ENCODE measurements at regions not wholly inside any gene's neighbourhood (a gene's known extent, or its start where the extent isn't known, plus 50 kb on each side); places are given as distances from the start of the nearest gene placed in this dataset.

- CTCF ChIA-PET = no interaction called here
- POLR2A ChIA-PET = no interaction called here
- H3K9me3 ChIP-seq (replicated peaks; ENCODE audit: control insufficient read depth, insufficient read depth, low read length) = no peaks in the 10 kb centered on the region
- no peaks in the 10 kb centered on the region for H3K27me3 ChIP-seq (ENCODE audit: control insufficient read depth in 2 of 2, insufficient read depth in 2 of 2, low read length in 2 of 2)
- DNase-seq (ENCODE audit: low read depth, low spot score) (no peak), FAIRE-seq (no peak)
- H3K9me1 ChIP-seq (replicated peaks; ENCODE audit: control insufficient read depth, extremely low read depth, insufficient read depth, low read length) = no peaks in the 10 kb centered on the region
- H4K20me1 ChIP-seq (replicated peaks; ENCODE audit: control insufficient read depth, extremely low read depth, insufficient read depth, low read length) = no peaks in the 10 kb centered on the region
- no peaks in the 10 kb centered on the region for H3K36me3 ChIP-seq (ENCODE audit: control insufficient read depth in 2 of 2, extremely low read depth in 1 of 2, insufficient read depth in 2 of 2, low read length in 2 of 2)
- H3K79me2 ChIP-seq (ENCODE audit: control insufficient read depth, insufficient read depth, low read length) = no peaks in the 10 kb centered on the region
- no TSS peak for BruUV-seq (replicated peaks)
- TF ChIP-seq JUN (IDR thresholded peaks at IDR 0.05; ENCODE audit: borderline replicate concordance, insufficient read depth, insufficient read length, low read depth) (no peak), MAX (IDR thresholded peaks at IDR 0.05; ENCODE audit: insufficient read depth, insufficient read length) (no peak), MYC (IDR thresholded peaks at IDR 0.05; ENCODE audit: low read depth, low read length) (no peak), POLR2A (IDR thresholded peaks at IDR 0.05; ENCODE audit: low read depth, low read length) (no peak), EZH2 (IDR thresholded peaks at IDR 0.05; ENCODE audit: borderline replicate concordance, low read depth, low read length, severe bottlenecking) (no peak)
- dilution Hi-C loops (cut with MboI; ENCODE audit: extremely low pct_ligation_motif_present, low sequenced_read_pairs) (no loop called here), intact Hi-C loops (cut with micrococcal nuclease) (no loop called here)
- H3K27ac ChIP-seq (ENCODE audit: insufficient read depth, low read depth, low read length) = no peak overlapping the region
- no peak overlapping the region for H2AFZ ChIP-seq (ENCODE audit: low read depth, low read length)
- H3K4me1 ChIP-seq (ENCODE audit: control insufficient read depth, extremely low read depth, insufficient read depth, low read length) = peaks cover 16% of the 10 kb centered on the region
- H3K4me2 ChIP-seq (ENCODE audit: insufficient read depth, low read length) = no peak overlapping the region
- no peak overlapping the region for H3K9ac ChIP-seq (replicated peaks; ENCODE audit: extremely low read depth, insufficient read depth, low read length)
- no peak overlapping the region for H3K4me3 ChIP-seq (replicated peaks in 1 of 3; ENCODE audit: insufficient read depth in 1 of 3, low read depth in 1 of 3, low read length in 3 of 3)
Observed at GRCh38 chr6:167672738-167673137, 154.0 kb upstream of the AFDN start.

GRCh38 chr6:167673946-167674345, 152.8 kb upstream of the AFDN start:
- H3K27ac ChIP-seq (ENCODE audit: insufficient read depth, low read depth, low read length) = no peak overlapping the region
- DNase-seq (ENCODE audit: low read depth, low spot score) (no peak), FAIRE-seq (no peak)
- no peaks in the 10 kb centered on the region for H4K20me1 ChIP-seq (replicated peaks; ENCODE audit: control insufficient read depth, extremely low read depth, insufficient read depth, low read length)
- TF ChIP-seq POLR2A (IDR thresholded peaks at IDR 0.05; ENCODE audit: low read depth, low read length) (no peak), JUN (IDR thresholded peaks at IDR 0.05; ENCODE audit: borderline replicate concordance, insufficient read depth, insufficient read length, low read depth) (no peak), POLR2AphosphoS5 (IDR thresholded peaks at IDR 0.05; ENCODE audit: insufficient read depth, low read depth, low read length) (no peak), MYC (IDR thresholded peaks at IDR 0.05; ENCODE audit: low read depth, low read length) (no peak), GATA2 (IDR thresholded peaks at IDR 0.05; ENCODE audit: insufficient read depth, insufficient read length, low read depth, low read length) (no peak), FOS (IDR thresholded peaks at IDR 0.05; ENCODE audit: borderline replicate concordance, insufficient read depth, low read length) (no peak), EZH2 (IDR thresholded peaks at IDR 0.05; ENCODE audit: borderline replicate concordance, low read depth, low read length, severe bottlenecking) (no peak), CTCF (IDR thresholded peaks at IDR 0.05; ENCODE audit: extremely low read depth in 1 of 2, insufficient read depth in 1 of 2, low read depth in 1 of 2, low read length in 2 of 2) (no peak), MAX (IDR thresholded peaks at IDR 0.05; ENCODE audit: insufficient read depth, insufficient read length) (no peak)
- no peak overlapping the region for H3K4me3 ChIP-seq (replicated peaks in 1 of 3; ENCODE audit: insufficient read depth in 1 of 3, low read depth in 1 of 3, low read length in 3 of 3)
- H3K36me3 ChIP-seq (ENCODE audit: control insufficient read depth in 2 of 2, extremely low read depth in 1 of 2, insufficient read depth in 2 of 2, low read length in 2 of 2) = no peaks in the 10 kb centered on the region
- dilution Hi-C loops (cut with MboI; ENCODE audit: extremely low pct_ligation_motif_present, low sequenced_read_pairs) = no loop called here
- intact Hi-C loops (cut with micrococcal nuclease) = no loop called here
- H3K9me1 ChIP-seq (replicated peaks; ENCODE audit: control insufficient read depth, extremely low read depth, insufficient read depth, low read length) = no peaks in the 10 kb centered on the region
- H3K27me3 ChIP-seq (ENCODE audit: control insufficient read depth in 2 of 2, insufficient read depth in 2 of 2, low read length in 2 of 2) = peaks cover 0 to 4% of the 10 kb centered on the region in 2 experiments
- no peak overlapping the region for H3K9ac ChIP-seq (replicated peaks; ENCODE audit: extremely low read depth, insufficient read depth, low read length)
- BruUV-seq (replicated peaks) = no TSS peak
- no peak overlapping the region for H2AFZ ChIP-seq (ENCODE audit: low read depth, low read length)
- ChIA-PET CTCF (no interaction called here), POLR2A (no interaction called here)
- H3K4me2 ChIP-seq (ENCODE audit: insufficient read depth, low read length) = no peak overlapping the region
- H3K79me2 ChIP-seq (ENCODE audit: control insufficient read depth, insufficient read depth, low read length) = no peaks in the 10 kb centered on the region
- peaks cover 21% of the 10 kb centered on the region for H3K4me1 ChIP-seq (ENCODE audit: control insufficient read depth, extremely low read depth, insufficient read depth, low read length)
- H3K9me3 ChIP-seq (replicated peaks; ENCODE audit: control insufficient read depth, insufficient read depth, low read length) = no peaks in the 10 kb centered on the region

All from endothelial cell of umbilical vein (primary cell).